Thyroid gland (tissue), 4 donors: ENCODE measurements at regions not wholly inside any gene's neighbourhood (a gene's known extent, or its start where the extent isn't known, plus 50 kb on each side); places are given as distances from the start of the nearest gene placed in this dataset.

Experiments used
- DNase-seq, 2 donors: peaks; one replicate each; pipeline ENCODE4 v3.0.0-alpha.2; 2019
- H3K27ac ChIP-seq, 3 donors: fragments of 200-600 bp; sonication (generic); 1 replicate in 2 of 3; 2 replicates in 1 of 3; pipeline ENCODE4 v1.5.1; 2016 to 2019; ENCODE audit warnings: mild to moderate bottlenecking in 1 of 3, moderate library complexity in 1 of 3
- H3K27me3 ChIP-seq: fragments of 200-600 bp; sonication (generic); one replicate; pipeline ENCODE4 v1.5.1; 2019
- H3K36me3 ChIP-seq, 2 donors: fragments of 200-600 bp; sonication (generic); one replicate each; pipeline ENCODE4 v1.5.1; 2016 to 2019
- H3K4me1 ChIP-seq, 2 donors: fragments of 200-600 bp; sonication (generic); one replicate each; pipeline ENCODE4 v1.5.1; 2017 to 2019
- H3K4me3 ChIP-seq, 3 donors: fragments of 200-600 bp; sonication (generic); replicated peaks in 1 of 3; 1 replicate in 2 of 3; 2 replicates in 1 of 3; pipeline ENCODE4 v1.5.1; 2016; ENCODE audit warnings: mild to moderate bottlenecking in 1 of 3
- H3K9me3 ChIP-seq: fragments of 200-600 bp; sonication (generic); one replicate; pipeline ENCODE4 v1.5.1; 2017
- POLR2A ChIP-seq, 2 donors: fragments of 450-650 bp; IDR thresholded peaks; one replicate each; pipeline ENCODE4 v1.6.1; 2017; ENCODE audit warnings: antibody characterized with exemption in 2 of 2, mild to moderate bottlenecking in 2 of 2, moderate library complexity in 1 of 2
- WGBS, 2 donors: methylation state at CpG; one replicate each; pipeline ENCODE4 v1.1.5; 2017; 5-methylcytosine and 5-hydroxymethylcytosine counted together
- intact Hi-C: fragments of 100-400 bp; cut with DNase I; formaldehyde crosslinking; loops from one replicate; pipeline ENCODE4 v1.15.1; 2023
- TF ChIP-seq, protein P1 (sequence below), 6 experiments: fragments of 200-600 bp in 3 of 6; fragments of 450-650 bp in 3 of 6; sonication (generic) in 3 of 6; IDR thresholded peaks; one replicate each; pipeline ENCODE4 v1.5.1; 2016 to 2019; ENCODE audit warnings: antibody characterized with exemption in 6 of 6, mild to moderate bottlenecking in 2 of 6, inconsistent platforms in 1 of 6, moderate library complexity in 1 of 6

- Histone ChIP-seq H3K9me3 (no peaks in the 10 kb centered on the region), H3K4me1 (no peaks in the 10 kb centered on the region), H3K4me3 (no peak overlapping the region), H3K27me3 (no peaks in the 10 kb centered on the region), H3K36me3 (no peaks in the 10 kb centered on the region), H3K27ac (no peak overlapping the region)
- no peak for DNase-seq
- WGBS, 2 donors, result 86 to 91% methylated on average over 3 of the region's 3 CpGs
- TF ChIP-seq, protein P1, sequence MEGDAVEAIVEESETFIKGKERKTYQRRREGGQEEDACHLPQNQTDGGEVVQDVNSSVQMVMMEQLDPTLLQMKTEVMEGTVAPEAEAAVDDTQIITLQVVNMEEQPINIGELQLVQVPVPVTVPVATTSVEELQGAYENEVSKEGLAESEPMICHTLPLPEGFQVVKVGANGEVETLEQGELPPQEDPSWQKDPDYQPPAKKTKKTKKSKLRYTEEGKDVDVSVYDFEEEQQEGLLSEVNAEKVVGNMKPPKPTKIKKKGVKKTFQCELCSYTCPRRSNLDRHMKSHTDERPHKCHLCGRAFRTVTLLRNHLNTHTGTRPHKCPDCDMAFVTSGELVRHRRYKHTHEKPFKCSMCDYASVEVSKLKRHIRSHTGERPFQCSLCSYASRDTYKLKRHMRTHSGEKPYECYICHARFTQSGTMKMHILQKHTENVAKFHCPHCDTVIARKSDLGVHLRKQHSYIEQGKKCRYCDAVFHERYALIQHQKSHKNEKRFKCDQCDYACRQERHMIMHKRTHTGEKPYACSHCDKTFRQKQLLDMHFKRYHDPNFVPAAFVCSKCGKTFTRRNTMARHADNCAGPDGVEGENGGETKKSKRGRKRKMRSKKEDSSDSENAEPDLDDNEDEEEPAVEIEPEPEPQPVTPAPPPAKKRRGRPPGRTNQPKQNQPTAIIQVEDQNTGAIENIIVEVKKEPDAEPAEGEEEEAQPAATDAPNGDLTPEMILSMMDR (IDR thresholded peaks at IDR 0.05), result no peak
- no peak for TF ChIP-seq POLR2A (IDR thresholded peaks at IDR 0.05)
- intact Hi-C loops, result no loop called here
Measured at GRCh38 chr20:40610730-40611129, 78.3 kb downstream of the MAFB start.

DNA sequence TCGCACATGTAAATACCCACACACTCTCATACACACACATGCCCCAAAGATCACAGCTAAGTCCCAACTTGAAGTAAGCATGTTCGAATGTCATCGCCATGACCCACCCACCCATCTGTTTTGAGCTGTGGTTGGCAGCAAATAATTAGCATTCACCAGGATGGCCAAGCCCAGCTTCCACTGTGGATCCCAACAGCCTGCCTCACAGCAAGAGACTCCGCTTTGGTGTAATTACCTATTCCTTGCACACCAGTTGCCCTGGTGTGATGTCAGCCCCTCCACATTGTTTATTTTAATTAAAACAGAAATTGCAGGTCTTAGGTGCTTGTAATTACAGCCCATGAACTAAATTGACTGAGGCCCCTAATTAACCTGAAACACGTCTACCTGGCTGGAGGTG, 81.1 kb downstream of the MAFB start:
- no peaks in the 10 kb centered on the region for H3K9me3 ChIP-seq
- no peak overlapping the region for H3K27ac ChIP-seq
- no peak for DNase-seq
- no peaks in the 10 kb centered on the region for H3K4me1 ChIP-seq
- intact Hi-C loops, result no loop called here
- 95 to 96% methylated on average over 5 of the region's 5 CpGs for WGBS, 2 donors
- no peaks in the 10 kb centered on the region for H3K36me3 ChIP-seq
- no peak for TF ChIP-seq POLR2A (IDR thresholded peaks at IDR 0.05)
- TF ChIP-seq, protein P1 (IDR thresholded peaks at IDR 0.05), result no peak
- no peaks in the 10 kb centered on the region for H3K27me3 ChIP-seq
- no peak overlapping the region for H3K4me3 ChIP-seq

GRCh38 chr20:40606660-40607059, 82.4 kb downstream of the MAFB start:
- Histone ChIP-seq H3K27me3 (no peaks in the 10 kb centered on the region), H3K9me3 (no peaks in the 10 kb centered on the region), H3K4me1 (no peaks in the 10 kb centered on the region), H3K4me3 (no peak overlapping the region), H3K27ac (no peak overlapping the region), H3K36me3 (no peaks in the 10 kb centered on the region)
- TF ChIP-seq, protein P1 (IDR thresholded peaks at IDR 0.05), result no peak
- TF ChIP-seq POLR2A (IDR thresholded peaks at IDR 0.05), result no peak
- intact Hi-C loops, result no loop called here
- DNase-seq, result no peak
- WGBS, 2 donors, result 19% methylated on average over 2 of the region's 2 CpGs

- Histone ChIP-seq H3K36me3 (no peaks in the 10 kb centered on the region), H3K27ac (no peak overlapping the region), H3K9me3 (no peaks in the 10 kb centered on the region), H3K27me3 (no peaks in the 10 kb centered on the region), H3K4me1 (no peaks in the 10 kb centered on the region), H3K4me3 (no peak overlapping the region)
- 85 to 87% methylated on average over 3 of the region's 3 CpGs for WGBS, 2 donors
- no peak for DNase-seq
- TF ChIP-seq, protein P1 (IDR thresholded peaks at IDR 0.05), result no peak
- no peak for TF ChIP-seq POLR2A (IDR thresholded peaks at IDR 0.05)
- intact Hi-C loops, result no loop called here
Measured at GRCh38 chr20:40606237-40606636, 82.8 kb downstream of the MAFB start.

DNA sequence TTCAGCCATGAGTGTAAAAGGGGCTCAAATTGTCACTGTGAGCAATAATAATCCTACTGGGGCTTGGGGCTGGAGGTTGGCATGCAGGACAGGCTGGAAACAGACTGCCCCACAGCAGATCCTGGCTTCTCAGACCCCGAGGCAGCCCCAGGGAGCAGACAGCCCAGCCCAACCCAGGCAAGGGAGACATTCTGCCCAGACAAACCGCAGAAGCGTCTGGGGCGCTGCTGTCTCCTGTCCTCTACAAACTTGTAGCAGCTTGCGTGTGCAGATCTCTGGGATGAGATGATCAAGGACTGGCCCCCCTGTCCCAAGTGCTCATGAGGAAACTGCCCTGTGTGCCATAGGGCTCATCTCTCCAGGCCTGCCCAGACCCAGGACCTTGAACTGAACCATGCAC, 84.6 kb downstream of the MAFB start:
- Histone ChIP-seq H3K27ac (no peak overlapping the region), H3K4me3 (no peak overlapping the region), H3K27me3 (no peaks in the 10 kb centered on the region), H3K9me3 (no peaks in the 10 kb centered on the region), H3K36me3 (no peaks in the 10 kb centered on the region), H3K4me1 (peaks cover 0 to 5% of the 10 kb centered on the region in 2 donors)
- WGBS, 2 donors, result 82 to 92% methylated on average over 2 to 5 of the region's 5 CpGs
- no peak for TF ChIP-seq POLR2A (IDR thresholded peaks at IDR 0.05)
- TF ChIP-seq, protein P1 (IDR thresholded peaks at IDR 0.05), result no peak
- no peak for DNase-seq
- intact Hi-C loops, result no loop called here
